ENCODE measurements at regions not wholly inside any gene's neighbourhood (a gene's known extent, or its start where the extent isn't known, plus 50 kb on each side); places are given as distances from the start of the nearest gene placed in this dataset.

DNA sequence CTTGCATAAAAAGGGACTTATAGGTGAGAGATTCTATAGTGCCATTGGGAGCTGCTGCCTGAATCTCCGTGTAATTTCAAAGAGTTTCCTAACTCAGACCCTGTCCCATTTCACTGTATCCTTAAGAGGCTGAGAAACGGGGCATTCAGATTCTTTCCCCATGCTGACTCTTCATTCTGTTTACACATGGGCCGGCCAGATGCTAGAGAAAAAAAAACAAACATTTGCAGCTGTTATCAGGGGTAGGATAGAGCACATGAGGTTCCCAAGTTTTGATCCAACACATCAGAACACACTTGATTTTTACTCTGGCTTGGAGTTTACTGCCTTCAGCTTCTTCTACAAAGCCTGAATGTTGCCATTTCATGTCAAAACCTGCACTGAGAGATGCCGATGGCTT is 215.9 kb upstream of the TPRG1 start:
- H3K9me3 Mint-ChIP-seq: no peaks in the 10 kb centered on the region
- H3K36me3 Mint-ChIP-seq: no peaks in the 10 kb centered on the region
- no peak overlapping the region for H3K27ac Mint-ChIP-seq
- H3K9me3 ChIP-seq (ENCODE audit: control insufficient read depth, insufficient read depth, low read length): no peaks in the 10 kb centered on the region
- no peak overlapping the region for H3K27ac ChIP-seq (ENCODE audit: low read length)
- intact Hi-C loops (cut with micrococcal nuclease): loop anchor here (2.0 to 10.0 kb wide), 2 partner anchors 193 to 211 kb away; no protein-coding TSS in a partner anchor
- H3K27me3 ChIP-seq (ENCODE audit: control insufficient read depth, insufficient read depth, low read length): no peaks in the 10 kb centered on the region
- TF ChIP-seq, protein P1, sequence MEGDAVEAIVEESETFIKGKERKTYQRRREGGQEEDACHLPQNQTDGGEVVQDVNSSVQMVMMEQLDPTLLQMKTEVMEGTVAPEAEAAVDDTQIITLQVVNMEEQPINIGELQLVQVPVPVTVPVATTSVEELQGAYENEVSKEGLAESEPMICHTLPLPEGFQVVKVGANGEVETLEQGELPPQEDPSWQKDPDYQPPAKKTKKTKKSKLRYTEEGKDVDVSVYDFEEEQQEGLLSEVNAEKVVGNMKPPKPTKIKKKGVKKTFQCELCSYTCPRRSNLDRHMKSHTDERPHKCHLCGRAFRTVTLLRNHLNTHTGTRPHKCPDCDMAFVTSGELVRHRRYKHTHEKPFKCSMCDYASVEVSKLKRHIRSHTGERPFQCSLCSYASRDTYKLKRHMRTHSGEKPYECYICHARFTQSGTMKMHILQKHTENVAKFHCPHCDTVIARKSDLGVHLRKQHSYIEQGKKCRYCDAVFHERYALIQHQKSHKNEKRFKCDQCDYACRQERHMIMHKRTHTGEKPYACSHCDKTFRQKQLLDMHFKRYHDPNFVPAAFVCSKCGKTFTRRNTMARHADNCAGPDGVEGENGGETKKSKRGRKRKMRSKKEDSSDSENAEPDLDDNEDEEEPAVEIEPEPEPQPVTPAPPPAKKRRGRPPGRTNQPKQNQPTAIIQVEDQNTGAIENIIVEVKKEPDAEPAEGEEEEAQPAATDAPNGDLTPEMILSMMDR (IDR thresholded peaks at IDR 0.05): no peak
- H3K4me3 Mint-ChIP-seq: no peak overlapping the region
- H3K27me3 Mint-ChIP-seq (ENCODE audit: low read depth in 2 of 2): no peaks in the 10 kb centered on the region
- 91% methylated on average over 3 of the region's 4 CpGs for WGBS (ENCODE audit: insufficient coverage)
- ATAC-seq (no peak), DNase-seq (no peak)
- no peaks in the 10 kb centered on the region for H3K4me1 Mint-ChIP-seq
- no peaks in the 10 kb centered on the region for H3K4me1 ChIP-seq (ENCODE audit: control insufficient read depth, insufficient read depth, low read length)
- no peaks in the 10 kb centered on the region for H3K36me3 ChIP-seq (ENCODE audit: control insufficient read depth, insufficient read depth, low read length)
- H3K4me3 ChIP-seq (ENCODE audit: low read length): no peak overlapping the region

DNA sequence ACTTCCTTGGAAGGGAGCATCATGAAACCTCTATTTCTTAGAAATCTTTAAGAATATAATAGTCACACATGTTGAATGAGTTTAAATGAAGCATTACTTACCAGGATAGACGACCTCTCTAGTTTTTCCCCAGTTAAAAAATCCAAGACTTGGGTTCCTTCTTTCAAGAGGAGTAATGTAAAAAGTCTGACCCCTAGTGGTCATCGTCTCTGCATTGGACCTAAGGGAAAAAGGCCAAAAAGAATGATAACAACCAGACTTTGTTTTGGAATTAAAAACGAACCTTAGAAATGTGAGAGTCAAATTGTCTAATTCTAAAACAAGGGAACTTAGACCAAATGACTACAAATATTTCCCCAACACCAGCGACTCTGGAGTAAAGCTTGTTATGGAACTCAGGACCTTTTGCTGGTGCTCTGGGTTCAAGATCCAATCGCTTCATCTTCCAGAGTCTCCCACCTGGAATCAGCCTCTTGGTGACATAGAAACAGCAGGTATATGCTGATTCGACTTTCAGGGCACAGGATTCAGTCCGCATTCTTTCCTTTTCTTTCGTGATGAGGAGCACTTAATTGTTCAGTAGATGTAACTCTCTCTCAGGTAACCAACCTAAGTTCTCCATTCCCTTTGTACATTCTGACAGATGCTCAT is 214.8 kb upstream of the TPRG1 start:
- H3K4me1 Mint-ChIP-seq: peaks cover 0 to 2% of the 10 kb centered on the region in 2 donors
- peaks cover 4 to 5% of the 10 kb centered on the region in 2 donors for H3K27me3 Mint-ChIP-seq (ENCODE audit: low read depth in 2 of 2)
- peak in 1 of 3 donors; percentile 48 for ATAC-seq
- no peaks in the 10 kb centered on the region for H3K9me3 Mint-ChIP-seq
- H3K36me3 Mint-ChIP-seq: no peaks in the 10 kb centered on the region
- H3K9me3 ChIP-seq (ENCODE audit: control insufficient read depth, insufficient read depth, low read length): no peaks in the 10 kb centered on the region
- H3K4me1 ChIP-seq (ENCODE audit: control insufficient read depth, insufficient read depth, low read length): no peaks in the 10 kb centered on the region
- 46% methylated on average over 7 of the region's 8 CpGs for WGBS (ENCODE audit: insufficient coverage)
- H3K27ac Mint-ChIP-seq: no peak overlapping the region
- intact Hi-C loops (cut with micrococcal nuclease): loop anchor here (1.0 to 10.0 kb wide), 2 partner anchors 212 to 1218 kb away; no protein-coding TSS in a partner anchor
- H3K27ac ChIP-seq (ENCODE audit: low read length): no peak overlapping the region
- H3K4me3 ChIP-seq (ENCODE audit: low read length): no peak overlapping the region
- H3K27me3 ChIP-seq (ENCODE audit: control insufficient read depth, insufficient read depth, low read length): no peaks in the 10 kb centered on the region
- peak in 1 of 2 donors; percentile 70 for DNase-seq
- H3K36me3 ChIP-seq (ENCODE audit: control insufficient read depth, insufficient read depth, low read length): no peaks in the 10 kb centered on the region
- no peak overlapping the region for H3K4me3 Mint-ChIP-seq
- TF ChIP-seq, protein P1 (IDR thresholded peaks at IDR 0.05): peak; percentile 72

DNA sequence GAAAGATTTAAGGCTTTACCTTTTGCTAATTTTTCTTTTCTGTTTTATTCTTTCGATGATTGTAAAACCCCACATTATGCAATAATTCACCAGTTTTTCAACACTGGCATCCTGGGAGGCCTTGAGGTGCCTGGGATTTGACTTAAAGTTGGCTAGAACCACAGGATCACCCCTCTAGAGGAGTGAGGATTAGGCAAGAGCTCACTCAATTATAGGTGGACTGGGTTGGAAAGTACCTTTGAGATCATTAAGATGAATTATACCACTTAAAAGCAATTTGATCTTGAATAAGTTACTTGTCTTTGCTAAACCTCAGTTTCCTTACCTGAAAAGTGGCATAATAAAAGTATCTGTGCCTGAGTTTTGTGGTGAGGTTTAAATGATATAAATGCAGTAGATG is 212.8 kb upstream of the TPRG1 start:
- 100% methylated on average over 1 of the region's 1 CpG for WGBS (ENCODE audit: insufficient coverage)
- no peak overlapping the region for H3K27ac Mint-ChIP-seq

More for the DNA sequence above, 212.8 kb upstream of the TPRG1 start:
- Histone ChIP-seq H3K27me3 (ENCODE audit: control insufficient read depth, insufficient read depth, low read length) (no peaks in the 10 kb centered on the region), H3K4me3 (ENCODE audit: low read length) (no peak overlapping the region), H3K27ac (ENCODE audit: low read length) (no peak overlapping the region), H3K9me3 (ENCODE audit: control insufficient read depth, insufficient read depth, low read length) (no peaks in the 10 kb centered on the region), H3K4me1 (ENCODE audit: control insufficient read depth, insufficient read depth, low read length) (no peaks in the 10 kb centered on the region), H3K36me3 (ENCODE audit: control insufficient read depth, insufficient read depth, low read length) (no peaks in the 10 kb centered on the region)
- no peak overlapping the region for H3K4me3 Mint-ChIP-seq
- no peaks in the 10 kb centered on the region for H3K9me3 Mint-ChIP-seq
- peaks cover 6 to 22% of the 10 kb centered on the region in 2 donors for H3K27me3 Mint-ChIP-seq (ENCODE audit: low read depth in 2 of 2)
- ATAC-seq: no peak
- H3K4me1 Mint-ChIP-seq: peaks cover 0 to 6% of the 10 kb centered on the region in 2 donors
- H3K36me3 Mint-ChIP-seq: no peaks in the 10 kb centered on the region
- intact Hi-C loops (cut with micrococcal nuclease): loop anchor here (10.0 kb wide), 1 partner anchor 214 kb away; no protein-coding TSS in a partner anchor
- TF ChIP-seq, protein P1 (IDR thresholded peaks at IDR 0.05): no peak
- no peak for DNase-seq

Measured in natural killer cell (primary cell).